Omental fat pad (tissue), 3 donors: ENCODE measurements at regions not wholly inside any gene's neighbourhood (a gene's known extent, or its start where the extent isn't known, plus 50 kb on each side); places are given as distances from the start of the nearest gene placed in this dataset.

ENCODE experiments used
- ATAC-seq: fragments of 150-250 bp; one replicate; pipeline ENCODE4 v1.9.1; 2016; ENCODE audit warnings: mild to moderate bottlenecking, moderate library complexity; ENCODE audit not compliant: low FRiP score
- DNase-seq: peaks from one replicate; pipeline ENCODE4 v3.0.0-alpha.2; 2019; ENCODE audit warnings: low spot score
- TF ChIP-seq, protein P1 (sequence below), 3 donors: fragments of 450-650 bp; IDR thresholded peaks; one replicate each; pipeline ENCODE4 v1.5.1; 2016 to 2017; ENCODE audit warnings: antibody characterized with exemption in 3 of 3, mild to moderate bottlenecking in 3 of 3, moderate library complexity in 2 of 3

DNA sequence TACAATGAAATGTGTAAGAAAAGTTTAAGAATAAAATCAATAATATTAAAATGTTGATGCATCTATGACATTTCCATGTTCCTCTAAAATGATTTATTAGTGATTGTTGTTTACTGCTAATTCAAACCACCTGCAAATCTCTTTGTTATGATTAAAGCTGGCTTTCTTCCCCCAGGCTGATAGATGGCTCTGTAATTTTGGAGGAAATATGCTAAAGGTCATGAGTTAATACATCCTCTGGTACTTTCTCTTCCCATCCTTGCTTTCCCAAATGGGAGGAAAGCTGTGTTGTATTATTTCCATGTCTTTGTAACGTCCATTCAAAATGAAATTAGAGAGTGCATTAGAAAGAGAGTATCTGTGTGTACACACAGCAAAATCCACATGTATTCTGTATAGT, 139.5 kb upstream of the TMCO5A start:
- TF ChIP-seq, protein P1, sequence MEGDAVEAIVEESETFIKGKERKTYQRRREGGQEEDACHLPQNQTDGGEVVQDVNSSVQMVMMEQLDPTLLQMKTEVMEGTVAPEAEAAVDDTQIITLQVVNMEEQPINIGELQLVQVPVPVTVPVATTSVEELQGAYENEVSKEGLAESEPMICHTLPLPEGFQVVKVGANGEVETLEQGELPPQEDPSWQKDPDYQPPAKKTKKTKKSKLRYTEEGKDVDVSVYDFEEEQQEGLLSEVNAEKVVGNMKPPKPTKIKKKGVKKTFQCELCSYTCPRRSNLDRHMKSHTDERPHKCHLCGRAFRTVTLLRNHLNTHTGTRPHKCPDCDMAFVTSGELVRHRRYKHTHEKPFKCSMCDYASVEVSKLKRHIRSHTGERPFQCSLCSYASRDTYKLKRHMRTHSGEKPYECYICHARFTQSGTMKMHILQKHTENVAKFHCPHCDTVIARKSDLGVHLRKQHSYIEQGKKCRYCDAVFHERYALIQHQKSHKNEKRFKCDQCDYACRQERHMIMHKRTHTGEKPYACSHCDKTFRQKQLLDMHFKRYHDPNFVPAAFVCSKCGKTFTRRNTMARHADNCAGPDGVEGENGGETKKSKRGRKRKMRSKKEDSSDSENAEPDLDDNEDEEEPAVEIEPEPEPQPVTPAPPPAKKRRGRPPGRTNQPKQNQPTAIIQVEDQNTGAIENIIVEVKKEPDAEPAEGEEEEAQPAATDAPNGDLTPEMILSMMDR (IDR thresholded peaks at IDR 0.05), result no peak
- ATAC-seq (no peak), DNase-seq (no peak)

DNA sequence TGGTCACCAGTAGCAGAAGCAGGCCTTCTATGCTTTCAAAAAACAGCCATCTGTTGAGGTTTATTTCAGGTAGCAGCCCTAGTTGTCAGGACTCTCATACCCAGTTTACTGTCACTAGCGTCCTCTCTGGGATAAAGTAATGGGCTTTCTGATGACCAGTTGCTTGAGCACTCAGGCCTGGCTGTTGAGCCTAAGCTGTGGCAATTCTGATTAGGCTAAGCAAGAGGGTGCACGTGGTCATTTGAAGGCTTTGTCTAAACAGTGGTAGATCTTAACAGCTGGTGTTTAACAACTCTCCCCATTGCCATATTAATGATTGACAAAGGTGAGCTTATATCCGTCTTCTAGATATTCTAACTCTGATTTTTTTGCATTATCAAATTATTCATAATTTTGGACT, 132.9 kb upstream of the TMCO5A start:
- ATAC-seq, result no peak
- TF ChIP-seq, protein P1 (IDR thresholded peaks at IDR 0.05), result no peak

DNA sequence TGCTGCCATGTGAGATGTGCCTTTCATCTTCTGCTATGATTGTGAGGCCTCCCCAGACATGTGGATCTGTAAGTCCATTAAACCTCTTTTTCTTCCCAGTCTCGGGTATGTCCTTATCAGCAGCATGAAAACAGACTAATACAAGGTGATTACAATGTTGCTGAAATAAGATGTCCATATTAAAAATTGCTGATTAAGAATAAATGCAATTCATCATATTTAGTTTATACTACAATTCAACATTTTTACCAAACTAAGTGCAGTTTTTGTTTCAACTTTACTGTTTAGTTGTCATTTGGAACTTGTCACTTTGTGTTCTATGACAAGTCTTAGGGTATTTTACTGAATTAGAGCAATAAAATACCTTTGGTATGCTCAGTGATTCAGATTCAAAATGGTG, 127.6 kb upstream of the TMCO5A start:
- TF ChIP-seq, protein P1 (IDR thresholded peaks at IDR 0.05), result no peak
- ATAC-seq, result no peak
- DNase-seq, result no peak

More for the DNA sequence above, 132.9 kb upstream of the TMCO5A start:
- DNase-seq, result no peak

DNA sequence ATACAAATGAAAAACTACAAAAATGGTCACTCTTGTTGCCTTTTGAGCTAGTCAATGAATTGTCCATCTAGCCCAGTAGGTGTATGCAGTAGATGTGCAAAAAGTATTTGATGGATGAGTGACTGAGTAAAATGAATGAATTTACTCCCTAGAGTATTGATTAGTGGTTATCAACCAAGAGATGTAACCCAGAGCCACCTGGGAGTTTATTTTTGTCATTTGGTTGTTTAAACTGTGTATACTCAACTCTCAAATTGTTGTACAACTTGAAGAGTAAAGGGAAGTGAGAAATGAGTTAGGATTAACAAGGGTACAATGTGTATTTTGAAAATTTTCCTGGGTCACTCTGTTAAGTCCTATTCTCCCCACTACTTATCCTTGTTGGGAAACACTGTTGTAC, 124.1 kb upstream of the TMCO5A start:
- no peak for ATAC-seq
- TF ChIP-seq, protein P1 (IDR thresholded peaks at IDR 0.05), result no peak
- no peak for DNase-seq

DNA sequence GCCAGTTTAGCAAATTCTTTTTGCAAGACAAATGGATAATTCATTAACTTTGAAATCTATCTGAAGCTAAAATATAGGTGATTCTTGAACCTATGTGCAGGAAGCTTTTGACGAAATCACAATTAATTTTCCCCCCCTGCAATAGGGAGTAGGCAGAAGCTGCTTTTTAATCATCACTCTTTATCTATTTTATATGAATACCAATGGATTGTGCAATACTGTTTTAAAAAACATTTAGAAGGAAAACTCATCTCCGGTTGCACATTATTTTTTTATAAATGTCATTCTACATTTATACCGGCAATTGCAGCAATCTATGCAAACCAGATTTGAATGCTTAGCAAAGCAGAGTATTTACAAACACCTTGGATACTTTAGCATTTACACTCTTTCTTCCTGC, 121.1 kb upstream of the TMCO5A start:
- ATAC-seq (no peak), DNase-seq (no peak)
- TF ChIP-seq, protein P1 (IDR thresholded peaks at IDR 0.05), result no peak

DNA sequence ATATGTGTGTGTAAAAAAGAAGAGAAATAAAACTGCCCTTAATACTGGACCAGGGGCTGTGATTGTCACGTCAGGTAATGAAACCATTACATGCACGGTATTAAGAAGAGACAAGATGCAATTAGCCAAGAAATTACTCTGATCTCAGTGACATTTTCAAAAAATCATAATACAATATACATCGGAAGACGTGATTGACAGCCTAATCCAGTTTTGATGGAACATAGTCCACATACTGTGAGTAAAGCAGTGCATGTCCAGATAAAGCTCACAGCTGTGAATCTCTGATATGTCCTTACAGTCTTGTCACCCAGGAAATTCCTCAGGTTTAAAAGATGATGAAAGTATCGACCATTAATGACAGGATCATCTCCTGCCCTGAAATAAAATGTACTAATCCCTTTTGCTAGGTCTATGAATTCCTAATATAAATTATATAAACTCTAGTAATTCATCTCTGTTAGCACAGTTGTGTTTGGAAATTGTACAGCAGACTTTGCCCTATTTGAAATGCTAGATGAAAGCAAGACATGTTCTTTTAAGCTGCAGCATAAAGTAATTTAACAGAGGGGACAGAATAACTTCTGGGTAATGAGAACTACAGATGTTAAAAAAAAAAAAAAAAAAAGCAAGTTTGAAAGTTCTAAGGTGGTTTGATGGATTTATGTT, 119.5 kb upstream of the TMCO5A start:
- DNase-seq (no peak), ATAC-seq (no peak)
- TF ChIP-seq, protein P1 (IDR thresholded peaks at IDR 0.05), result no peak

DNA sequence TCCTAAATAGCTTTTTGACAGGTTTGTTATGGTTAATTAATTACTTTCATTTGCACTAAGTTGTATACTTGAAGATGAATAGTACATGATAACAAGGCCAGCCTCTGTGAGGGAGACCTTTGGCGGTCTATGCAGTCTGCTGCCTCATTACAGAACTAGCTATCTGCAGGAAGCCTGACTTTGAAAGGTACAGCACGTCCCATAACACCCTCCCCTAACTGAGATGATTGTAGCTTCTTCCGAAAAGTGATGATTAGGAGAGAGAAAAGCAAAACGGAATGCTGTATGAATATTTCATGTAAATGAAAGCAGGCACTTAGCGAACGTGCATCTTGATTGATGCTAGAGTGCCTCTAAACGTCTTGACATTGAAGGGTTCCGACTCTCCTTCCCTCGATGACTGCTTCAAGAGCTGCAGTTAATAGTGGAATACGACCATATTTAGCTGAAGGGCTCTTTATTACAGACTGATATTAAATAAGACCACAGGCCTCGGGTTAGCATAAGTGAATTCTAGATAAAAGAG, 116.2 kb upstream of the TMCO5A start:
- ATAC-seq (no peak), DNase-seq (no peak)
- TF ChIP-seq, protein P1 (IDR thresholded peaks at IDR 0.05), result no peak
